Transverse colon (tissue), 4 donors: ENCODE measurements at regions not wholly inside any gene's neighbourhood (a gene's known extent, or its start where the extent isn't known, plus 50 kb on each side); places are given as distances from the start of the nearest gene placed in this dataset.

Experiments
- DNase-seq: peaks from one replicate; pipeline ENCODE4 v3.0.0-alpha.2; 2019
- H3K27ac ChIP-seq, 4 donors: fragments of 200-600 bp; sonication (generic); 2 replicates each; pipeline ENCODE4 v1.5.1; 2016 to 2018; ENCODE audit warnings: inconsistent platforms in 4 of 4
- H3K27me3 ChIP-seq: fragments of 200-600 bp; sonication (generic); 2 replicates; pipeline ENCODE4 v1.5.1; 2017; ENCODE audit warnings: inconsistent platforms
- H3K36me3 ChIP-seq, 4 donors: fragments of 200-600 bp; sonication (generic); 2 replicates each; pipeline ENCODE4 v1.5.1; 2017 to 2019; ENCODE audit warnings: inconsistent platforms in 4 of 4
- H3K4me1 ChIP-seq, 4 donors: fragments of 200-600 bp; sonication (generic); 2 replicates each; pipeline ENCODE4 v1.5.1; 2017 to 2020; ENCODE audit warnings: inconsistent platforms in 4 of 4
- H3K4me3 ChIP-seq, 4 donors: fragments of 200-600 bp; sonication (generic); 1 replicate in 1 of 4; 2 replicates in 3 of 4; pipeline versions ENCODE4 v1.5.1 to v1.6.1; 2017 to 2019; ENCODE audit warnings: inconsistent platforms in 4 of 4
- H3K9me3 ChIP-seq, 2 donors: fragments of 200-600 bp; sonication (generic); 2 replicates each; pipeline ENCODE4 v1.5.1; 2017 to 2019; ENCODE audit warnings: inconsistent platforms in 2 of 2
- CTCF ChIP-seq, 5 experiments: fragments of 200-600 bp in 3 of 5; fragments of 450-650 bp in 2 of 5; sonication (generic) in 3 of 5; IDR thresholded peaks; 1 replicate in 2 of 5; 2 replicates in 3 of 5; pipeline ENCODE4 v1.5.1; 2016 to 2017; ENCODE audit warnings: antibody characterized with exemption in 5 of 5, inconsistent platforms in 3 of 5, mild to moderate bottlenecking in 2 of 5, moderate library complexity in 1 of 5
- EP300 ChIP-seq: sonication (generic); formaldehyde crosslinking; IDR thresholded peaks from one replicate; pipeline ENCODE4 v1.6.1; 2017; ENCODE audit warnings: antibody characterized with exemption, low read depth
- POLR2A ChIP-seq: fragments of 450-650 bp; IDR thresholded peaks from one replicate; pipeline ENCODE4 v1.6.1; 2016; ENCODE audit warnings: antibody characterized with exemption, mild to moderate bottlenecking, moderate library complexity
- POLR2AphosphoS5 ChIP-seq, 3 donors: sonication (generic); formaldehyde crosslinking; IDR thresholded peaks; one replicate each; pipeline ENCODE4 v1.6.1; 2016; ENCODE audit warnings: antibody characterized with exemption in 3 of 3
- WGBS, 2 donors: methylation state at CpG; one replicate each; pipeline ENCODE4 v1.1.5; 2018; ENCODE audit warnings: low coverage in 1 of 2; 5-methylcytosine and 5-hydroxymethylcytosine counted together
- in situ Hi-C, 4 donors: fragments of 200-750 bp; cut with MboI; loops; one replicate each; pipeline versions ENCODE4 v1.15.0 to v1.15.1; 2017; ENCODE audit warnings: low sequenced_read_pairs in 3 of 4, low pct_ligation_motif_present in 1 of 4, low pct_unique_long_range_greater_than_20kb in 1 of 4
- intact Hi-C: fragments of 100-400 bp; cut with DNase I; formaldehyde crosslinking; loops from one replicate; pipeline ENCODE4 v1.15.1; 2023; ENCODE audit warnings: low total_unique reads

DNA sequence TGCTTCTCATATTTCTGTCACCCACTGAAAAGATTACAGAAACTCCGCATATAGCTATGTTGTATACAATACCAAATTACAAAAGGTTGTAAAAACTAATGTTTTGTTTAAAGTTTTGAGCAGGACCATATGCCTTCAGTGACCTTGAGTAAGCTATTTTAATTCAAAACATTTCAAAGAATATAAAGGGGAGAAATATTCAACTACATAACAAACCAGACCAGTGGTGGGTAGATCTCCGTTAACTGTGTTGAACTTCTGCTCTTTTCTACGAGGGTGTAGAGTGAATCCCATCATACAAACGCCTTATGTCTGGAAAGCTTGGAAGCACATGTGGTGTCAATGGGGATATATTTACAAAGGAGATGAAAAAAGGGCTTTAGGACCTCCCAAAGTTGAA lies 68.4 kb upstream of the NR2F2 start:
- in situ Hi-C loops: no loop called here
- DNase-seq: no peak
- H3K36me3 ChIP-seq: no peaks in the 10 kb centered on the region
- no peak overlapping the region for H3K4me3 ChIP-seq
- no peaks in the 10 kb centered on the region for H3K27me3 ChIP-seq
- WGBS, 2 donors: 39 to 55% methylated on average over 3 to 4 of the region's 4 CpGs
- peak overlapping the region in 2 of 4 donors; percentile 8 to 37 for H3K27ac ChIP-seq
- TF ChIP-seq POLR2AphosphoS5 (IDR thresholded peaks at IDR 0.05): no peak
- no peak for TF ChIP-seq EP300
- TF ChIP-seq POLR2A: no peak
- TF ChIP-seq CTCF (IDR thresholded peaks at IDR 0.05): no peak
- H3K9me3 ChIP-seq: no peaks in the 10 kb centered on the region
- H3K4me1 ChIP-seq: peaks cover 0 to 11% (median 2%) of the 10 kb centered on the region in 4 donors
- intact Hi-C loops: no loop called here

GRCh38 chr15:96262549-96263489 lies 67.7 kb upstream of the NR2F2 start:
- no peaks in the 10 kb centered on the region for H3K9me3 ChIP-seq
- H3K4me3 ChIP-seq: no peak overlapping the region
- WGBS, 2 donors: 66% methylated on average over 10 of the region's 10 CpGs
- no peaks in the 10 kb centered on the region for H3K27me3 ChIP-seq
- intact Hi-C loops: no loop called here
- in situ Hi-C loops: no loop called here
- peaks cover 0 to 11% (median 2%) of the 10 kb centered on the region in 4 donors for H3K4me1 ChIP-seq
- DNase-seq: no peak
- TF ChIP-seq POLR2A (no peak), CTCF (IDR thresholded peaks at IDR 0.05) (no peak), POLR2AphosphoS5 (IDR thresholded peaks at IDR 0.05) (no peak)
- peak overlapping the region in 2 of 4 donors; percentile 8 to 37 for H3K27ac ChIP-seq
- no peaks in the 10 kb centered on the region for H3K36me3 ChIP-seq

GRCh38 chr15:96264351-96264798 lies 66.1 kb upstream of the NR2F2 start:
- Histone ChIP-seq H3K4me1 (peaks cover 0 to 11% (median 2%) of the 10 kb centered on the region in 4 donors), H3K4me3 (no peak overlapping the region), H3K27me3 (no peaks in the 10 kb centered on the region), H3K36me3 (no peaks in the 10 kb centered on the region), H3K9me3 (no peaks in the 10 kb centered on the region), H3K27ac (no peak overlapping the region)
- DNase-seq: no peak
- intact Hi-C loops (no loop called here), in situ Hi-C loops (no loop called here)
- TF ChIP-seq POLR2A: no peak
- no peak for TF ChIP-seq POLR2AphosphoS5 (IDR thresholded peaks at IDR 0.05)
- TF ChIP-seq CTCF (IDR thresholded peaks at IDR 0.05): no peak
- no peak for TF ChIP-seq EP300
- WGBS, 2 donors: 57% methylated on average over 1 of the region's 1 CpG; no CpG with 5 or more reads in 1 of the 2 donors

DNA sequence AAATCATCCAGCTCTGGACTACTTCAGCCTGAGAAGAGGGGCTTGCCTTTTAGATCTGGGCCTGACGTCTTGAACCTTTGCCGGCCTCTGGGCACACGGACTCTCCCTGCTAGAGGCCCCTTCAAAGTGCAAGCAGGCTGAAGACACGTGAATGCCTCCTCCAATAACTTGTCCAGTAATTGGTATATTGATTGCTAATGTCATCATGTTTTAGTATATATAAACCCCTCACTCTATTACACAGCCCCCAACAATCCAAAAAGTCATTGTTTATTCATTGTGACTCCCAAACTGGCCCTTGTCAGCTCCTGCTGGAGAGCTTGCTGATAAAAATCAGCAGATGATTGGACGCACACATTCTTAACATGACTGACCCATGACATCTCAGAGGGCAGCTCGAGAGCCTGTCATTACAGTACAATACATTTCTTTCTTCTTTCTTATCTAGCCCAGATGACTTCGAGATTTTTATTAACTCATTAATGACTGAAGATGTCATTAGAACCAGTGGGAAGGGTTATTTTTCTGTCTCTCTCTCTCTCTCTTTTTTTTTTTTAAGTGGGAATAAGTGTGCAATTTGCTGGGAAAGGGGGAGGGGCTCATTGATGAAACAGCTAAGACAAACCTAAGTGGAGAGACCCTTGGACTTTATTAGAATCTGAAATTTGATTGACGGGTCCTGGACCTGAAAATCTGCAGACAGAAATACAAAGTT lies 65.5 kb upstream of the NR2F2 start:
- Histone ChIP-seq H3K4me3 (no peak overlapping the region), H3K27ac (no peak overlapping the region), H3K9me3 (no peaks in the 10 kb centered on the region), H3K36me3 (no peaks in the 10 kb centered on the region), H3K27me3 (no peaks in the 10 kb centered on the region), H3K4me1 (peaks cover 0 to 11% (median 2%) of the 10 kb centered on the region in 4 donors)
- TF ChIP-seq EP300 (no peak), POLR2A (no peak), POLR2AphosphoS5 (IDR thresholded peaks at IDR 0.05) (no peak), CTCF (IDR thresholded peaks at IDR 0.05) (no peak)
- in situ Hi-C loops: no loop called here
- DNase-seq: no peak
- WGBS, 2 donors: 38 to 63% methylated on average over 3 to 8 of the region's 8 CpGs
- intact Hi-C loops: no loop called here
